ENCODE measurements at regions not wholly inside any gene's neighbourhood (a gene's known extent, or its start where the extent isn't known, plus 50 kb on each side); places are given as distances from the start of the nearest gene placed in this dataset.

- ChIA-PET CTCF (ENCODE audit: partially characterized antibody) (interaction anchor here (0.7 kb wide), 1 partner anchor 874 kb away, joined by 4 read pairs; no protein-coding TSS in a partner anchor), POLR2A (ENCODE audit: partially characterized antibody) (no interaction called here)
- H3K23me2 ChIP-seq (ENCODE audit: low read depth, low read length): no peaks in the 10 kb centered on the region
- no peaks in the 10 kb centered on the region for H3K9me3 ChIP-seq (ENCODE audit: insufficient read depth in 2 of 2, low read depth in 1 of 2, low read length in 1 of 2)
- FAIRE-seq (no peak), DNase-seq (ENCODE audit: low read depth in 1 of 2, low spot score in 2 of 2) (no peak)
- H3K4me2 ChIP-seq (ENCODE audit: insufficient read depth in 1 of 2, low read depth in 2 of 2, low read length in 2 of 2): no peak overlapping the region
- H4K91ac ChIP-seq (replicated peaks; ENCODE audit: insufficient read length, low read length): no peak overlapping the region
- no peak overlapping the region for H4K8ac ChIP-seq (ENCODE audit: extremely low read depth, insufficient read depth, low read length)
- H3K79me1 ChIP-seq (ENCODE audit: low read depth, low read length): no peaks in the 10 kb centered on the region
- no peak overlapping the region for H3K4me3 ChIP-seq (ENCODE audit: extremely low read depth in 1 of 4, insufficient read depth in 2 of 4, low read depth in 3 of 4, low read length in 4 of 4)
- H2BK12ac ChIP-seq (ENCODE audit: low read depth, low read length): no peak overlapping the region
- no peak overlapping the region for H2BK5ac ChIP-seq (ENCODE audit: low read depth, low read length)
- no peaks in the 10 kb centered on the region for H4K20me1 ChIP-seq (replicated peaks in 1 of 2; ENCODE audit: control insufficient read depth in 1 of 2, insufficient read depth in 2 of 2, low read length in 2 of 2)
- WGBS, 2 experiments (ENCODE audit: extremely low coverage in 1 of 2, insufficient coverage in 1 of 2, insufficient read length in 1 of 2, insufficient replicate concordance in 2 of 2, low coverage in 1 of 2, low lambda C conversion rate in 2 of 2, missing lambda C conversion rate in 1 of 2): 81% methylated on average over 6 of the region's 6 CpGs; no CpG with 5 or more reads in 1 of the 2 experiments
- H4K5ac ChIP-seq (ENCODE audit: insufficient read length, low read depth, low read length): no peak overlapping the region
- H3K14ac ChIP-seq (ENCODE audit: insufficient read length): no peak overlapping the region
- no peak overlapping the region for H2AFZ ChIP-seq (ENCODE audit: low read length)
- no peak overlapping the region for H3K23ac ChIP-seq (ENCODE audit: insufficient read length)
- no peak overlapping the region for H2BK120ac ChIP-seq (replicated peaks; ENCODE audit: low read depth, low read length)
- H3K18ac ChIP-seq (ENCODE audit: extremely low read depth, low read length): no peak overlapping the region
- H3K56ac ChIP-seq (replicated peaks; ENCODE audit: insufficient read length, low read depth, low read length): no peak overlapping the region
- no peak overlapping the region for H3K27ac ChIP-seq (ENCODE audit: low read depth, low read length)
- no peak overlapping the region for H2BK20ac ChIP-seq (ENCODE audit: low read length)
- no peak overlapping the region for H2BK15ac ChIP-seq (ENCODE audit: low read length)
- peaks cover 0 to 1% (median 0%) of the 10 kb centered on the region in 4 experiments; a peak in 1 of 7 replicates for H3K27me3 ChIP-seq (replicated peaks in 1 of 4; ENCODE audit: control insufficient read depth in 3 of 4, extremely low read depth in 1 of 4, insufficient read depth in 3 of 4, low read length in 3 of 4)
- H2AK5ac ChIP-seq (ENCODE audit: low read depth, low read length): no peak overlapping the region
- H3K9ac ChIP-seq (replicated peaks in 1 of 4; ENCODE audit: extremely low read depth in 1 of 4, low read depth in 3 of 4, low read length in 3 of 4): no peak overlapping the region
- no peak overlapping the region for H3K4ac ChIP-seq (replicated peaks; ENCODE audit: insufficient read length, low read depth, low read length)
- no peaks in the 10 kb centered on the region for H3K36me3 ChIP-seq (ENCODE audit: control insufficient read depth in 2 of 4, insufficient read depth in 4 of 4, low read length in 3 of 4)
- H3K79me2 ChIP-seq (ENCODE audit: control insufficient read depth in 1 of 2, insufficient read depth in 2 of 2, low read length in 2 of 2): no peaks in the 10 kb centered on the region
- no peaks in the 10 kb centered on the region for H3K4me1 ChIP-seq (replicated peaks in 1 of 4; ENCODE audit: control insufficient read depth in 3 of 4, insufficient read depth in 4 of 4, low read length in 3 of 4)
- TF ChIP-seq HDAC2 (IDR thresholded peaks at IDR 0.05; ENCODE audit: borderline replicate concordance in 1 of 2, low read depth in 2 of 2, low read length in 2 of 2) (no peak), HDAC6 (IDR thresholded peaks at IDR 0.05; ENCODE audit: low read depth, low read length) (no peak), NANOG (IDR thresholded peaks at IDR 0.05; ENCODE audit: insufficient read depth, low read depth, low read length, poor library complexity, severe bottlenecking) (no peak)
These were observed 94.9 kb upstream of the PMFBP1 start for GRCh38 chr16:72266836-72267235.
